LNCAP (cell line): ENCODE measurements at regions not wholly inside any gene's neighbourhood (a gene's known extent, or its start where the extent isn't known, plus 50 kb on each side); places are given as distances from the start of the nearest gene placed in this dataset.

Experiments
- TF ChIP-seq, protein P1 (sequence below): fragments of 450-650 bp; IDR thresholded peaks from 2 replicates; pipeline ENCODE4 v1.5.1; 2017; ENCODE audit warnings: mild to moderate bottlenecking

DNA sequence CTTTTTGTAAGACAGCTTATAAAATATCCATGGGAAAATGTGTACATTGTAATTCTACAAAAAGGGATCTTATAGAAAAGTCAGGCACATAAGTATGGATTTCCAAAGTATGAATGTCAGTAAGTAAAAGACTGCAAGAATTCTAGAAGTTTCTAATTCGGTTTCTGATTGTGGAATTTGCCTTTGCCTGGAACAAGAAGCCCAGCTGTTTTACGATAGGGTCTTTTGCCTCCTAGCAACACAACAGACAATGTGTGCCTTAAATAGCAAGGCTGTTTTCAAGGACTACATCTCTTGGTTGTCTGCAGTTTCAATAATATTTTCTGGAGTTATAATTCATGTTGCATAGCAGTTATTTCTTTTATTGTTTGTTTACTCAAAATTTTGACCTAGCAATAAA lies 312.9 kb downstream of the MTX2 start:
- TF ChIP-seq, protein P1, sequence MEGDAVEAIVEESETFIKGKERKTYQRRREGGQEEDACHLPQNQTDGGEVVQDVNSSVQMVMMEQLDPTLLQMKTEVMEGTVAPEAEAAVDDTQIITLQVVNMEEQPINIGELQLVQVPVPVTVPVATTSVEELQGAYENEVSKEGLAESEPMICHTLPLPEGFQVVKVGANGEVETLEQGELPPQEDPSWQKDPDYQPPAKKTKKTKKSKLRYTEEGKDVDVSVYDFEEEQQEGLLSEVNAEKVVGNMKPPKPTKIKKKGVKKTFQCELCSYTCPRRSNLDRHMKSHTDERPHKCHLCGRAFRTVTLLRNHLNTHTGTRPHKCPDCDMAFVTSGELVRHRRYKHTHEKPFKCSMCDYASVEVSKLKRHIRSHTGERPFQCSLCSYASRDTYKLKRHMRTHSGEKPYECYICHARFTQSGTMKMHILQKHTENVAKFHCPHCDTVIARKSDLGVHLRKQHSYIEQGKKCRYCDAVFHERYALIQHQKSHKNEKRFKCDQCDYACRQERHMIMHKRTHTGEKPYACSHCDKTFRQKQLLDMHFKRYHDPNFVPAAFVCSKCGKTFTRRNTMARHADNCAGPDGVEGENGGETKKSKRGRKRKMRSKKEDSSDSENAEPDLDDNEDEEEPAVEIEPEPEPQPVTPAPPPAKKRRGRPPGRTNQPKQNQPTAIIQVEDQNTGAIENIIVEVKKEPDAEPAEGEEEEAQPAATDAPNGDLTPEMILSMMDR, result no peak

DNA sequence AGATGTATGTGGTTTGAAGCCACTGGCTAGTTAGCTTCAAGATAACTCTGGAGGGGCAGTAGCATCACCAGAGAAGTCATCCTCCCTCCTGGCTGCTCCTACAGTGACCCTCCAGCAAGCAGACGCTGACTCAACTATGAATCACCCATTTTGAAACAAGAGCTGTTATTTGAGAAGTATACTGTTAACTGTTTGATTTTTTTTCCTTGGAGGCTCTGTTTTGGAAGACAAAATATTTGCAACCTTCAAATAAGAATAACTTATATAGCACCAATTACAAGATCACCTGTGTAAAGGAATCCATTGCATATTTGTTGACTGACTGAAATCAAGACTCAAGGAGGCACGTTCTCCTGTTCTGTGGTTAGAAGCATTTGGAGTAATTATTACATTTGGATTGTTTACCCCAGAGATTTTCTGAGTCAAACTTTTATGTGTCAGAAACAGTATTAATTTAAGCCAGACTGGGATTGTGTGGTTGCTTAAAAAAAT lies 313.8 kb downstream of the MTX2 start:
- TF ChIP-seq, protein P1, result no peak

DNA sequence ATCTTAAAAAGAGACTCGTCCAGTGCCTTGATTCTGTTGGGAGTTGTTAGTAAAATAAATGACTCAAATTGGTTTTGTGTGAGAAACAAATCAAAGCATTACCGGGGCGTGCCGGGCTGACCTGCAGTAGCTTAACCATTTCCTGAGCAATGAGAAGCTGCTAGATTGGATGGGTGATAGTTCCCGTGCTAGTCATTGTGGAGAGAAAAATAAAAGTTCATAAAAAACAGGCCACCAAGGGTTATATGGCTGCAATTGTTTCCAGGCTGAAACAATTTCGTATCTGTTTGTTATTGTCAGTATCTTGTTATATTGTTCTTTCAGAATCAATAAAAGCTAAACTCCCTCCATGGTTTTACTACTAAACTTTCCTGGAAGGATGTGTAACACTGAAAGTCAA lies 314.4 kb downstream of the MTX2 start:
- TF ChIP-seq, protein P1, result no peak

DNA sequence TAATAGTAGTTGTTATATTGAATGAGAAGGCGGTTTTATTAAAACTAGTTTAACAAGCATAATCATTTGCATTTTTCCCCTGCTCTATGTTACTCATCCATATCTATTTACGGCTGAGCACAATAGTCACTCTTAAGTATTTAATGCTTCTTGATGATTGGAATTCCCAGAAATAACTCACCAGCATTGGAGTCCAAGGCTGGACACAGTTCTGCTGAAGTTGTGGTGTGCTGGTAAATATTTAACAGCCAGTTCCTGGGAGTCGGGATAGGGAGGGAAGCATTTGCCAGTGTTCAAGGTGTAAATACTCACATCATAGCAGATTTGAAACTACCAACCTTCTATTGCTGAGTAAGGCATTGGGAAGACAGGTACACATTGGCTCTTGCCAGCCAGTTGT lies 315.1 kb downstream of the MTX2 start:
- TF ChIP-seq, protein P1, result no peak

DNA sequence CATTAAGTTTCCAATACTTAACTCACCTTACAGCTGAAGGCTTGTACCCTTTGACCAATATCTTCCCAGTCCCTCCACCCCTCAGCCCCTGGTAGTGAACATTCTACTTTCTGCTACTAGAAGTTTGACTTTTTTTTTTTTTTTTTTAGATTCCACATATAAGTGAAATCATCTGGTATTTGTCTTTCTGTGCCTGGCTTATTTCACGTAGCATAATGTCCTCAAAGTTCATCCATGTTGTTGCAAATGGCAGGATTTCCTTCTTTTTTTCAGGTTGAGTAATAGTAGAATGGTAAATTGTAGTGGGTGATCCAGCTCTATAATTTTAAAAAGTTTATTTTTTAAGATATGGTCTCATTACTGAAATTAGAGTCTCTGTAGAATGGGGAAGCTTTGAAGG lies 316.0 kb downstream of the MTX2 start:
- TF ChIP-seq, protein P1, result no peak

DNA sequence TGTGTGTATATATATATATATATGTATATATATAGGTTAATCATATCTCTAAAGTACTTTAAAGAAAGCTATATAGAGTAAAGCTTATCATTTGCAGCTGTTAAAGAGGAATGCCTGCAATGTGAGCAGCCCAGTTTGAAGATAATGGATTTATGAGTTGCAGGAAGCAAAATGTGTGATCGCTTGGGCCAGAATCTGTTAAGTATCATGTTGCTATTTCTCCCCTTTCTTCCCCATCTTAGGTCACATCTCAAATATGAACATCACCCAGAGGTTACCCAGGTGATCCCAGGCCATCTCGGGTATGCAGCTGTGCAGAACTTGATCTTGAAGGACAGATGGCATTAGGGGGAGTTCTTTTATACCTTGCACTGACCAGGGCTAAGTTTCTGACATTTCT lies 316.5 kb downstream of the MTX2 start:
- TF ChIP-seq, protein P1, result no peak

DNA sequence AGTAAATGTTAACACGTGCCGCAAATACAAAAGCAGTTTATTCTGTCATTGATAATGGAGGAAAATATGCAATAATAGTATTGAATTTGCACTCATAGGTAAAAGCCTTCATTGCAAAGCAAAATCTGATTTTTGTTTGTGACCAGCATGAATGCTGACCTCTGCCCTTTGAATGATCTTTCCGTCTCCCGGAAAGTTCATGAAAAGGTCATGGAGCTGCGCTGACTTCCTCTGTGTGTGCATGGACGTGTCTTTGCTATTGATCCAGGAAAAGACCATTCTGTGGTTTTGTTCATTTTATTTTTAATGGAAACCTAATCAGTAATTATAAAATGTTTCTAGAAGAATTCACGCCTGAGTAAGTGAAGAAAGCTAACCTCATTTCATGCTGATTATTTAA lies 320.0 kb downstream of the MTX2 start:
- TF ChIP-seq, protein P1, result no peak

DNA sequence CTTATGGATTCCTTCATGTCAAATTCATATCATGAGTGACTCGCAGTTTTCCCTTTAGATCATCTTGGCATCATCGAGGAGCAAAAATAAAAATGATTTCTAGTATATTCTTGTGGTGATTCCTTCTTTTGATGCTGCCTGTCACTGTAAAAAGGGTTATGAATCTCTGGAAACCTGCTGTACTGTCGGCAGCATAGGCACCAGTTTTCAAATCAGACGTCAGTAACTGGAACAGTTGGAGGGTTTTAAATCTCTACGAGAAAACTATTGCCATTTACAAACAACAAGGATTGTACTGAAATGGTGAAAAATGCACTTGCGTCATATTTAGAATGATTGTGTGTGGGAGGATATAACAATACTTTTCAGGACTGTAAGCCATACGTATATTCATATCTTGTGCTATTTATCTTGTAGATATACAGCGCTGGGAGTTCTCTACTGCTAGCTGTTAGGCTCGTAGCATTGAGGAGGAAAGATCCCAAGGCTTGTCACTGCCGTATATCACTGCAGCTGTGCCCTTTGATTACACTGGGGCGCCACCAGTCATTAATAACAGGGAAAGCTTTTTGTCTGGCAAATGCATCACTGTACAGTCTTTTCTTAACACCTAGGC lies 320.7 kb downstream of the MTX2 start:
- TF ChIP-seq, protein P1, result no peak
